M059J (cell line): ENCODE measurements at regions not wholly inside any gene's neighbourhood (a gene's known extent, or its start where the extent isn't known, plus 50 kb on each side); places are given as distances from the start of the nearest gene placed in this dataset.
"Not testable (repeated sequence)": the region's sequence is repeated elsewhere in the genome, so short reads cannot be mapped to it uniquely, and the experiment has no call there.

ENCODE experiments used
- DNase-seq: peaks from one replicate; pipeline ENCODE4 v3.0.0-alpha.2; 2012; ENCODE audit warnings: low read depth

- no peak for DNase-seq
Measured at GRCh38 chr10:3350205-3350604, 177.6 kb upstream of the PITRM1 start.

GRCh38 chr10:3348564-3348963 is 176.0 kb upstream of the PITRM1 start:
- no peak for DNase-seq

DNA sequence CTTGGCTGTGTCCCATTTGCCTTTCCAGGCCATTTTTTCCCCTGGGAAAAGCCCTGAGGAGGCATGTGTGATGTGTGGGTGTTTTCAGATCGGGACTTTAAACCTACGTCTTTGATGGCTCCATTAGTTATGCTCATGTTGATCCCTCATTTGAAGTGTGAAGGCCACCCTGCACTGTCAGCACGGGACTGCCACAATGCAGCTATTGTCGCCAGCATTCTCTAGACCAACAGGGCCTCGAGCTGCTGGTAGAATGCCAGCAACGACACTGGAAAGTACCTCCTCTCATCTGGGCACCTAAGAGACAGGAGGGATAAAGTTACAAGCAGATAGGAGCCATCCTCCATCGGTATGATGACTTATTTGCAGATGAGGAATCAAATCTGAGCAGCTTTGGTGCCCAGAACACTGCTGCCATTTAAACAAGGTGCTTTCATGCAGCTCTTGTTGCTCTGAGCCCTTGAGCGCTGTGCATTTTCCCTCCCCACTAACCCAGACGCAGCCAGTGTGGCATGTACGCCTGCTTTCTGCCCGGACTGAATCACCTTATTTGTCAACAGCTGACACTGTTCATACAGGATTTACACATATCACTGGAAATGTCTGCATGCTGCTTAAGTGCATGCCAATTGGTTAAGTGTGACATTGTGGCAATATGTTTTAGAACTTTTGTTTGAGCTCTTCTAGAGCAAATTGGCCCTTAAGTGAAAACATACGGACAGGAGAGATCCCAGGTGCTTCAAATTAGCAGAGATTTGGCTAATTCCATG is 175.0 kb upstream of the PITRM1 start:
- no peak for DNase-seq

DNA sequence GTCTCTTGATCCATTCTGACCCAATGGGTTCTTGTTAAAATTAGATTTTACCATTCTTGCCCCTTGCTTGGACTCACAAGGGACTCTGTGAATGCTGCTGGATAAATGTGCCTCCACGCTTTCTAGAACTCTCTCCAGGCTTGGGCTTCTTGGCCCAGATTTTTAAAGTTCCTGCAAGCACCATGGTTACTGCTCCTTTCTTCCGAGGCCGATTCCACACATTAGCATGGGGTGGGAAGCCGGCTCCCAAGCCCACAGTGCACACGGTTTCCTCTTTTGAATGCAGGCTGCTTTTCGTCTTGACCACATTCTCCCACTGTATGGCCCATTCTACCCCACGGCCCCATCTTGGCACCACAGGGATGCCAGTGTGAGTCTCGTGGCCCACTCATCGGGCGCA is 174.3 kb upstream of the PITRM1 start:
- no peak for DNase-seq

- no peak for DNase-seq
Measured at GRCh38 chr10:3342771-3343170, 170.2 kb upstream of the PITRM1 start.

GRCh38 chr10:3340127-3340730 is 167.6 kb upstream of the PITRM1 start:
- no peak for DNase-seq

- DNase-seq, result peak; percentile 15
Measured at GRCh38 chr10:3339531-3339950, 167.0 kb upstream of the PITRM1 start.

- DNase-seq, result no peak
Measured at GRCh38 chr10:3339121-3339520, 166.5 kb upstream of the PITRM1 start.

DNA sequence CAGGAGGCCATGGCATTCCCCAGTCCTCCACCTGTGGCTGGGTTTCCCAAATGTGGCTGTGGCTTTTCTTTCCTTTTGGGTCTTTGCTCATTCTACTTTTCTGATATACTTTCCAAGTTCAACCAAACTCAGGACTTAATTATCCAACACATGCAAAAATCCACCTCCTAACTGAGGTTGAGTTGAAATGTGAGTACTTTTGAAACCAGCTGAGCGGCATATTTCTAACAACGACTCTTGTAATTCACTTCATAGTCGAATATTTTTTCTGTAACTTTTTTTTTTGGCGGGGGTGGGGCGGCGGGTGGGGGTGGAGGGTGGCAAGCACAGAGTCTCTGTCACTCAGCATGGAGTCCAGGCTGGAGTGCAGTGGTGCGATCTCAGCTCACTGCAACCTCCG is 165.2 kb upstream of the PITRM1 start:
- DNase-seq, result no peak

DNA sequence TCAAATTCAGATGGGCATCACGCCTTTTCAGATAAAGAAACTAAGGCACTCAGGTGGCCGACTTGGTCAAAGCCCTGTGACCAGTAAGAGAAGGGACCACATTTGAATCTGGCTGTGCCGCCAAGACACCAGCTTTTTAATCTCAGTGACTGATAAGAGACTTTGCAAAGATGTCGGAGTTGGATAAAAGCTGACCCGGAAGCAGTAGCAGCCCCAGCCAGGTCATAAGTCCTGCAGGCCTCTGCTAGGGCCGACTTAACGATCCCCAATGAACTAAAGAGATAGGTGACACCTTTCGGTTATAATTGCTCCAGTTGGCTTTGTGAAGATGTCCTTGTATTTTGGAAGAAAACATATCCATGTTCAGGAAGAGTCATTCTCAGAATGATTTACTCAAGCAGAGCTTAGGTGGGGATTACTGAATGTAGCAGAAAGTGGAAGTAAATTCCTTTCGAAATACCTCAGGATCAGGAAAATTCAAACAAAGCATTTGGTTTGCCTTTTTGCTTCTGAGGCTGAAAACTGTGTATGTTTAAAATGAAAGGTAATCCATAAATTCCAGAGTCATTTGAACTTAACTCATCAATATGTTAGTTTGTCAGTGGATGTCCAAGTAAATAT is 164.2 kb upstream of the PITRM1 start:
- DNase-seq, result no peak

DNA sequence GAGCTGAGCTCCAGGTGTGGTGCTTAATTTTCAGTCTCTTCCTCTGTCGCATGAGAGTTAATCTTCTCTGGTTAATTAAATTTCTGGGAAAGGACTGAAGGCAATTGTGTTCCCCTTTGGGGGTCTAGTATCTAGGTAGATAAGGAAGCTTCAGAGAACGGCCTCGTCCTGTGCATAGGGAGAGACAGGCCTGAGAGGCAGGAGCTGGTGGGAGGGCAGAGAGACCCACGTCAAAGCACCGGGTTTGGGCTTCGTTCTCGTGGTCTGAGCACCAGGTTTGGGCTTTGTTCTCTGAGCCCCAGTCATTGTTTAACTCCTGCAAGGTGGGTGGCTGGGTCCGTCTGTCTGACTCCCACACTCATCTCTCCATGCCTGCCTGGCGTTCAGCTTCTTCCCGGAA is 160.8 kb upstream of the PITRM1 start:
- no peak for DNase-seq

DNA sequence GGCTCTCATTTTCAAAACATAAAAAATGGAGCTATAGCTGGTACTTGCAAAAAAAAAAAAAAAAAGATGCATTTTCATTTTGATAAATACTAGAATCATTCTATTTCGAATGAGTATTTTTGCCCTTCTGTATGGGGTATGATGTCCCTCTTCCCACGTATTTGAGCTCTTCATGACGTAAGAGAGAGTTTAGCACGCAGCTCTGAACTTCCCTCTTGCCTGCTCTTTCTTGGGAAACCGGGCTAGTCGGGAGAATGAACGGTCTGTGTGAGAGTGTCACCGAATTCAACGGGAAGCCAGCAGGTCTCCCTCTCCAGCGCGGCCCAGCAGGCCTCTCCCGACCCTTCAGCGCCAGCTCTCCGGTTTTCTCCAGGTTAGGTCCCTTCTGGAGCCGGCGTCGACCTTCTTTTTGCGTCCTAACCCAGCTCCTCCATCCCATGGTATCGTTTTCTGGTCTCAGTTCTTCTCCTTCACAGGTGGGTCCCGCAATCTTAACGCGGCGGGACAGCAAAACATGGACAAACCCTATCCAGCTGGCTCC is 159.2 kb upstream of the PITRM1 start:
- no peak for DNase-seq

DNA sequence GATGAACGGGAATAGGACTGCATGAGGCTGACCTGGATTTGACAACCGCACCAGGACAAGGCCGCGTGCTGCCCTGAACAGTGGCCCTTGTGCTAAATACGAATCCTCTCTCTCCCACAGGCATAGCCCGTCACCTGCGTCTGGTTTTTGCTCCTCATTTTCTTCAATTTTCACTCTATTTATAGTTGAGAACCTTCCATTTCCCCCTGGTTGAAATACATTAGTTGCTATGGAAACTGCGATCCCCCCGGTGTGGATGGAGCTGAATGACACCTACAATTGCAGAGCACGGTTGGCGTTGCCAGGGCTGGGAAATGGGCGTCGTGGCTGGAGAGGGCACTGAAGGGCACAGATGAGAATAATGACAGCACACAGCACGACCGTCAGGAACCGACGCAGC is 158.6 kb upstream of the PITRM1 start:
- DNase-seq, result no peak

DNA sequence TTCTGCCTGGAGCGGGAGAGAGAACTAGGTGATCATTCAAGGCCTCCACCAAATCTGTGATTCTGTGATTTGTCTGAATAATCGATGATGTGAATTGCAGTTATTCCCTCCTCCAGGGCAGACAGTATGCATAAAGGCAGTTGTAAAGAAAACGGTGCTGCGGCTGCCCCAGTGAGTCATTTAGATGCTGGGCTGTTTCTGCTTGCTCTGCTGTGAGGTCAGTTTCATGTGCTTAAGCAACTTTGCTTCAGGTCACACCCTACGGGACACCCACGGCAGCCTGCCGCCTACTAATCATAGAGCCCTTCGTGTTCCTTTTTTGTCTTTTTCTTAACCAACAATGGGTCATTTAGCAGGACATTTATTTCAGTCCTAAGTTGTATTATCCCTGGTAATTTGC is 158.1 kb upstream of the PITRM1 start:
- peak; percentile 51 for DNase-seq

DNA sequence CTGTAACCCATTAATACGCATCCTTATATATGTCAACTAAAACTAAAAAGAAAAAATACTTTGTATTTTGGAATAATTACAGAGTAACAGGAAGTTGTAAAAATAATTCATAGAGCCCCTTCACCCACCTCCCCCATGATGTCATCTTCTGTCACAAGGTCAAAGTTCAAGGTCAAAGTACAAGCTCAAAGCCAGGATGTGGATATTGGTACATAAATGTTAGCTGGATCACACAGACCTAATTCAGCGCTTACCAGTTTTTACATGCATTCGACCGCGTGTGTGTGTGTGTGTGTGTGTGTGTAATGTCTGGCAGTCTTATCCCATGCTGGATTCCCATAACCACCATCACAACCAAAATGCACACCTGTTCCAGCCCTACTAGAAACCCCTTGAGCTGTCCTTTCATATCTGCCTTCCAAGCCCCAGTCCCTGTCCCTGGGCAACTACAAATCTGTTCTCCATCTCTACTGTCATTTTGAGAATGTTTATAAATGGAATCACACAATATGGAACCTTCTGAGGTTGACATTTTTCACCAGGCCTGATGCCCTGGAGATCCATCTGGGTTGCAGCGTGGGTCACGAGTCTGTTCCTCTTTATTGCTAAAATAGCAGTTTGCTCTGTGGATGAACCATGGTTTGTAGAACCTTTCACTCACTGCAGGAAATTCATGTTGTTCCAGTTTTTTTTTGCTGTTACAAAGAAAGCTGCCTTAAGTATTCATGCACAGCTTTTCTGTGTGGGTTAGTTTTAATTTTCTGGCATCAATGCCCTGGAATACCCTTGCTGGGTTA is 153.6 kb upstream of the PITRM1 start:
- DNase-seq, result no peak

- peak; percentile 16 for DNase-seq
Measured at GRCh38 chr10:3324612-3325038, 152.0 kb upstream of the PITRM1 start.

DNA sequence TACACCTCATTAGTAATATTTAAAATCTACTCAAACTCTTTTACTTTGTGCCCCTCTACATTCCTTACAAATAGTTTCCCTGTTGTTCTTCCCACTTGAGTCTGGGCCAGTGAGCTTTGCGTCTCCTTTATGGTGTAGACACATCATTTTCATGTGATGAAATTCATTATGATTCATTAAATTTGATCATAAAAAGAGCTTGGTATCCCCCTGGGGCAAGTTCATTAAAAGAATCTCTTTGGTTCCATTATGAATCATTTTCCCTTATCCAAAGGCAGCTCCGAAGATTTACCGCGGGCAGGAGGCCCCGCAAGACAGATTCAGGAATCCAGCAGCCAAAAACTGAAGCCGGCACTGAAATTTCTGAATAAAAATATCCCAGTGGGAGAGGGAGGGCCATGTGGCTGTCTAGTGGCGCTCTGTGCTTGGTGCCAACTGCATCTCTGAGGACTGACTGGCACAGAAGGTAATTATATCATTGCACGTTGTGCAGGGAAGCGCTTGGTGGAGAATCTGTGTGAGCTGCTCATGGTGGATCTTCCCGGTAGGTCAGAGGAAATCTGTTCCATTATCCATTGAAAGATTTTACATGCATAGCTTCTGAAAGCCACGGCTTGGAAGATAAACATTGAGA is 151.4 kb upstream of the PITRM1 start:
- peak; percentile 85 for DNase-seq

GRCh38 chr10:3321123-3321522 is 148.5 kb upstream of the PITRM1 start:
- DNase-seq, result no peak

DNA sequence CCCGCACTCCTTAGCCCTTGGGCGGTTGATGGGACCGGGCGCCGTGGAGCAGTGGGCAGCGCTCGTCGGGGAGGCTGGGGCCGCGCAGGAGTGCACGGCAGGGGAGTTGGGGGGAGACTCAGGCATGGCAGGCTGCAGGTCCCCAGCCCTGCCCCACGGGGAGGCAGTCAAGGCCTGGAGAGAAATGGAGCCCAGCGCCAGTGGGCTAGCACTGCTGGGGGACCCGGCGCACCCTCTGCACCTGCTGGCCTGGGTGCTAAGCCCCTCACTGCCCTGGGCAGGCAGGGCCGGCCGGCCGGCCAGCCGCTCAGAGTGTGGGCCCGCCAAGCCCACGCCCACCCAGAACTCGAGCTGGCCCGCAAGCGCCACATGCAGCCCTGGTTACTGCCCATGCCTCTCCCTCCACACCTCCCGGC is 147.2 kb upstream of the PITRM1 start:
- no peak for DNase-seq

GRCh38 chr10:3318480-3318807 is 145.9 kb upstream of the PITRM1 start:
- not testable (repeated sequence) for DNase-seq
